NB4 (cell line): ENCODE measurements at regions not wholly inside any gene's neighbourhood (a gene's known extent, or its start where the extent isn't known, plus 50 kb on each side); places are given as distances from the start of the nearest gene placed in this dataset.
A peak's percentile ranks its signal among the peaks of the same experiment; 100 is the strongest.

Experiments used
- DNase-seq: peaks from one replicate; pipeline ENCODE4 v3.0.0; 2010; ENCODE audit warnings: low read depth
- H3K4me3 ChIP-seq: one replicate; pipeline ENCODE4 v1.5.1; 2011; ENCODE audit warnings: mild to moderate bottlenecking, low read depth, low read length, moderate library complexity
- MYC ChIP-seq: IDR thresholded peaks from 2 replicates; pipeline ENCODE4 v1.6.1; 2011; ENCODE audit warnings: low read depth, low read length
- POLR2A ChIP-seq: IDR thresholded peaks from 2 replicates; pipeline ENCODE4 v1.6.1; 2011; ENCODE audit warnings: mild to moderate bottlenecking; ENCODE audit not compliant: insufficient read length; ENCODE audit errors: extremely low read depth
- TF ChIP-seq, protein P1 (sequence below): IDR thresholded peaks from 2 replicates; pipeline ENCODE4 v1.6.1; 2011; ENCODE audit warnings: low read depth, low read length
- TF ChIP-seq, protein P2 (sequence below): IDR thresholded peaks from one replicate; pipeline ENCODE4 v1.5.1; 2012; ENCODE audit warnings: low read depth, low read length

DNA sequence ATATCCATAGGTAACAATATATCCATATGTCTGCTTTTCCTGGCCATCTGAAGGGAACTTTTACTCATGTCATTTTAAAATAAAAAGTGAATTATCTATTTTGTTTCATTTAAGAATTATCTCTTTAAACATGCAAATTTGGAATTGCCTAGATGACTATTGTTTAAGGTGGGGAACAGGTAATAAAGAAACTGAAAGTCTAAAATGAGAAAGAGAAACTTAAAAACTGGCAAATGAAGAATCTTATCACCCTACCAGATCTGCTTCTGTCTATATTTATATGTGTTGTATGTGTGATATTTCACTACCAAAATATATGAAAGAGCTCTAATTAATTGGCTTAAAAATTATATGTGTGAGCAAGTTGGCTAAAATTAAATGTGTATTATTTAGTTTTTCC is 243.2 kb upstream of the KCNH7 start:
- TF ChIP-seq, protein P1, sequence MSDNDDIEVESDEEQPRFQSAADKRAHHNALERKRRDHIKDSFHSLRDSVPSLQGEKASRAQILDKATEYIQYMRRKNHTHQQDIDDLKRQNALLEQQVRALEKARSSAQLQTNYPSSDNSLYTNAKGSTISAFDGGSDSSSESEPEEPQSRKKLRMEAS: no peak
- no peak for TF ChIP-seq MYC
- TF ChIP-seq, protein P2, sequence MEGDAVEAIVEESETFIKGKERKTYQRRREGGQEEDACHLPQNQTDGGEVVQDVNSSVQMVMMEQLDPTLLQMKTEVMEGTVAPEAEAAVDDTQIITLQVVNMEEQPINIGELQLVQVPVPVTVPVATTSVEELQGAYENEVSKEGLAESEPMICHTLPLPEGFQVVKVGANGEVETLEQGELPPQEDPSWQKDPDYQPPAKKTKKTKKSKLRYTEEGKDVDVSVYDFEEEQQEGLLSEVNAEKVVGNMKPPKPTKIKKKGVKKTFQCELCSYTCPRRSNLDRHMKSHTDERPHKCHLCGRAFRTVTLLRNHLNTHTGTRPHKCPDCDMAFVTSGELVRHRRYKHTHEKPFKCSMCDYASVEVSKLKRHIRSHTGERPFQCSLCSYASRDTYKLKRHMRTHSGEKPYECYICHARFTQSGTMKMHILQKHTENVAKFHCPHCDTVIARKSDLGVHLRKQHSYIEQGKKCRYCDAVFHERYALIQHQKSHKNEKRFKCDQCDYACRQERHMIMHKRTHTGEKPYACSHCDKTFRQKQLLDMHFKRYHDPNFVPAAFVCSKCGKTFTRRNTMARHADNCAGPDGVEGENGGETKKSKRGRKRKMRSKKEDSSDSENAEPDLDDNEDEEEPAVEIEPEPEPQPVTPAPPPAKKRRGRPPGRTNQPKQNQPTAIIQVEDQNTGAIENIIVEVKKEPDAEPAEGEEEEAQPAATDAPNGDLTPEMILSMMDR: no peak
- no peak for TF ChIP-seq POLR2A
- no peak overlapping the region for H3K4me3 ChIP-seq
- DNase-seq: no peak

DNA sequence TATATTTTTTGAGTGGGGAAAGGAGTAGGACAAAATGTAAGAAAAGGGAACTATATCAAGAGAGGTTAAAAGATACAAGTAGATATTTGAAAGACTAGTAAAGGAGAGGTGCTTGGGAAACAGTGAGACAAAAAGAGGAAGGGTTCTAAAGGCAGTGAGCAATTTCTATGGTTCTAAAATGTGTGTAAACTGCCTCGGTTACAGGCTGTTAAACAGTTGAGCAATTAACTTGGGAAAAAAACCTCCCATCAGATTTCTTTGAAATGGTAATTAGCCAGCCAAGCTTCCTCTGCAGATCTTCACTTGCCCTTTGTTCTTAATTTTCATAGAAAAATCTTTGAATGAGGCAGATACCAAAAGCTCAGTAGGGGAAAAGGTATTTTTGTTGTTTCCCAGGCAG is 238.7 kb upstream of the KCNH7 start:
- TF ChIP-seq, protein P1: no peak
- no peak for TF ChIP-seq MYC
- TF ChIP-seq, protein P2: no peak
- no peak for TF ChIP-seq POLR2A
- no peak overlapping the region for H3K4me3 ChIP-seq
- DNase-seq: peak; percentile 75

DNA sequence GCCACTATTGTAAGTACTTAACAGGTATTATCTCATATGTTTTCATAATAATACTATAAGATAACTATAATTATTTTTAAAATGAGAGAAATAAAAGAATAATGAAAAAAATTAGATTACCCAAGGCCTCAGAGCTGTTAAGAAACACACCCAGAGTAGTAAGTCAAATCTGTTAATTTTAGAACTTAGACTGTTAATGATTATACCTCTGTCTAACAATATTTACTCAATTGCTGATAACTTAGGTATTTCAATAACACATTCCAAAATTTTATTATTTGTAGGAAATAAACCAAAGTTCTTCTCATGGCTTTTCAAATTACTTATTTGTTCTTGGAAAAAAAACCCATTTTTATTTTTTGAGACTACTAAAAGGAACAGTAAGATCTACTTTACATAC is 227.5 kb upstream of the KCNH7 start:
- TF ChIP-seq, protein P1: no peak
- TF ChIP-seq MYC: no peak
- TF ChIP-seq, protein P2: no peak
- no peak for TF ChIP-seq POLR2A
- H3K4me3 ChIP-seq: no peak overlapping the region
- no peak for DNase-seq

DNA sequence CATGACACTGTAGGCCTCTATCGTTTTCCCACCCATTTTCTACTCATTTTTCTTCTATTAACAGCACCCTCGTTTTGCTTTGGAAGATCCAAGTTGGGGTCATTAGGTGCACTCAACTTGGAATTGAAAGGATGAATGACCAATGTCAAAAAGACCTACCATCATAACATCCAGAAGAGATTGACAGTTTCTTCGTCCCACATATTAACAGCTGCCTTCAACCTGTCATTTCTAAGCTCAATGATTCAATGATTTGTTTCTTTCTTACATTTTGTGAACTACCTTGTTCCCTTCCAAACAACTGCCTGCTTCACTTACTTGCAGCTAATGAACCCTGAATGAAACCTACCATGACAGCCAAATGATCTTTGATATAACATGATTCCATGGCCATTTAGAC is 224.0 kb upstream of the KCNH7 start:
- H3K4me3 ChIP-seq: no peak overlapping the region
- DNase-seq: no peak
- TF ChIP-seq, protein P2: no peak
- TF ChIP-seq MYC (no peak), POLR2A (no peak)
- TF ChIP-seq, protein P1: no peak

DNA sequence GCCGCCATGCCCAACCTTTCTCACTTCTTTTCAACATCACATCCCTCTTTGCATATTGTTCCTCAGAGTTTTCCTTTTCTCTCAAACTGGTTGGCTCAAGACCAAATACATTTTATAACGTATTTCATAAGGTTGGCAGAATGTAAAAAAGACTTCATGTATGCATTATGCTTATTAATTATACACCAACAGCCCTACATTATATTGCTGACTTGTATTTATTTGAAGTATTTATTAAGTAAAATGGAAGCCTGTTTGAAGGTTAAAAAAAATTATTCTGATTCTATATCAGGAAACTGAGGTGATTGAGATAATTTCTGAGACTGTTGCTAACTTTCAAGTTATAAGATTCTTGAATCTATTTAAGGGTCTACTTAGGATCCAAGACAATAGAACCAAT is 208.0 kb upstream of the KCNH7 start:
- TF ChIP-seq MYC (no peak), POLR2A (no peak)
- TF ChIP-seq, protein P2: no peak
- TF ChIP-seq, protein P1: no peak
- no peak overlapping the region for H3K4me3 ChIP-seq
- no peak for DNase-seq

DNA sequence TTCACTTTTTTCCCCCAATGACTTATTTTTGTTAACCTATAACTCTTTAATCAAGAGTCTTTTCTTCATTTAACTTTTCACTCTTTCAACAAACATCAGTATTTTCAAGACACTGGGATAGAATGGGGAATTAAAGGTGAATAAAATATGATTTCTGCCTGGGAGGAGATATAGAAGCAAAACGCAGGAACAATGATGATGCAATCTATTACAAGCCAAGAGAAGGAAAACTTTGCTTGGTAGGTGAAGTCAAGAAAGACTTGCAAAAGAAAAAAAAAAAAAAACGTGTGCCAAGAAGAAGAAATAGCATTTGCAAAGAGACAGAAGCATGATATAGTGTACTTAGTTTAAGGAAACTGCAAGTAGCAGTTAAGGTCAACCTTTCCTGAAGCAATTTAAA is 207.3 kb upstream of the KCNH7 start:
- DNase-seq: no peak
- no peak overlapping the region for H3K4me3 ChIP-seq
- TF ChIP-seq, protein P2: no peak
- TF ChIP-seq MYC (no peak), POLR2A (no peak)
- TF ChIP-seq, protein P1: no peak
